ENCODE measurements at regions not wholly inside any gene's neighbourhood (a gene's known extent, or its start where the extent isn't known, plus 50 kb on each side); places are given as distances from the start of the nearest gene placed in this dataset.

DNA sequence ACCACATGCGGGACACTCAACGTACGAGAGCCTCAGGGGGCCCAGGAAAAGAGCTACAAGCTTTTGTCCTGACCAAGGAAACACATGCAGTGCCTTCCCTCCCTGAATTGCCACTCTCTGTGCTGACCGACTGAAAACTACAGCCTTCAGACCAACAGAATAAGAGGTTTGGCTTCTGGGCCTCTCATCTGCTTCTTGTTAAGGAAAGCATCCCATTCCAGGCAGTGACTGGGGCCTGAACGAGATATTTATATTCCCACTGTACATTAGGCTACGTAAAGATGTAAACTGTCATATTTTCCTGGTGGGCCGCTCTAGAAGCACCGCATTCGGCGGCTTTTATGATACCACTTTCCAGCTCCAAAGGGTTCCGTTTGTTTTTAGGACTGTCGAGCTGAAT lies 208.9 kb upstream of the TPM1 start:
- H3K79me2 ChIP-seq (ENCODE audit: control insufficient read depth, insufficient read depth, low read length): no peaks in the 10 kb centered on the region
- H3K4me2 ChIP-seq (replicated peaks; ENCODE audit: low read depth, low read length, poor library complexity, severe bottlenecking): no peak overlapping the region
- no peak overlapping the region for H3K9ac ChIP-seq (ENCODE audit: low read length)
- Mint-ChIP-seq H3K27ac (no peak overlapping the region), H3K4me1 (no peaks in the 10 kb centered on the region), H3K27me3 (no peaks in the 10 kb centered on the region), H3K4me3 (no peak overlapping the region), H3K9me3 (ENCODE audit: insufficient read depth) (no peaks in the 10 kb centered on the region)
- no peak overlapping the region for H3K4me3 ChIP-seq (ENCODE audit: control extremely low read depth in 1 of 5, extremely low read depth in 1 of 5, insufficient read depth in 1 of 5, low read depth in 2 of 5, low read length in 4 of 5)
- no peaks in the 10 kb centered on the region for H3K27me3 ChIP-seq (replicated peaks in 1 of 4; ENCODE audit: control extremely low read depth in 1 of 4, control insufficient read depth in 3 of 4, insufficient read depth in 4 of 4, low read length in 3 of 4)
- H3K36me3 ChIP-seq (replicated peaks in 1 of 2; ENCODE audit: control extremely low read depth in 1 of 2, control insufficient read depth in 1 of 2, extremely low read depth in 1 of 2, insufficient read depth in 2 of 2, low read length in 1 of 2): no peaks in the 10 kb centered on the region
- no peaks in the 10 kb centered on the region for H3K9me3 ChIP-seq (ENCODE audit: control extremely low read depth in 1 of 3, control insufficient read depth in 2 of 3, insufficient read depth in 1 of 3, low read length in 2 of 3)
- ChIA-PET POLR2A (no interaction called here), CTCF (no interaction called here)
- ATAC-seq (ENCODE audit: low read depth) (no peak), DNase-seq (no peak)
- no peak overlapping the region for H3K27ac ChIP-seq (ENCODE audit: low read length in 2 of 2)
- H2AFZ ChIP-seq (ENCODE audit: insufficient read depth, low read depth, low read length, poor library complexity, severe bottlenecking): no peak overlapping the region
- intact Hi-C loops (cut with micrococcal nuclease): no loop called here
- TF ChIP-seq, protein P1, sequence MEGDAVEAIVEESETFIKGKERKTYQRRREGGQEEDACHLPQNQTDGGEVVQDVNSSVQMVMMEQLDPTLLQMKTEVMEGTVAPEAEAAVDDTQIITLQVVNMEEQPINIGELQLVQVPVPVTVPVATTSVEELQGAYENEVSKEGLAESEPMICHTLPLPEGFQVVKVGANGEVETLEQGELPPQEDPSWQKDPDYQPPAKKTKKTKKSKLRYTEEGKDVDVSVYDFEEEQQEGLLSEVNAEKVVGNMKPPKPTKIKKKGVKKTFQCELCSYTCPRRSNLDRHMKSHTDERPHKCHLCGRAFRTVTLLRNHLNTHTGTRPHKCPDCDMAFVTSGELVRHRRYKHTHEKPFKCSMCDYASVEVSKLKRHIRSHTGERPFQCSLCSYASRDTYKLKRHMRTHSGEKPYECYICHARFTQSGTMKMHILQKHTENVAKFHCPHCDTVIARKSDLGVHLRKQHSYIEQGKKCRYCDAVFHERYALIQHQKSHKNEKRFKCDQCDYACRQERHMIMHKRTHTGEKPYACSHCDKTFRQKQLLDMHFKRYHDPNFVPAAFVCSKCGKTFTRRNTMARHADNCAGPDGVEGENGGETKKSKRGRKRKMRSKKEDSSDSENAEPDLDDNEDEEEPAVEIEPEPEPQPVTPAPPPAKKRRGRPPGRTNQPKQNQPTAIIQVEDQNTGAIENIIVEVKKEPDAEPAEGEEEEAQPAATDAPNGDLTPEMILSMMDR (IDR thresholded peaks at IDR 0.05): no peak
- TF ChIP-seq EZH2 (IDR thresholded peaks at IDR 0.05; ENCODE audit: borderline replicate concordance, insufficient read depth, low read depth, low read length, poor library complexity, severe bottlenecking): no peak
- H3K4me1 ChIP-seq (ENCODE audit: control insufficient read depth in 2 of 2, insufficient read depth in 2 of 2, low read length in 2 of 2): no peaks in the 10 kb centered on the region
- 96% methylated on average over 11 of the region's 12 CpGs for WGBS (ENCODE audit: insufficient coverage)
- H4K20me1 ChIP-seq (ENCODE audit: control insufficient read depth, insufficient read depth, low read length, poor library complexity, severe bottlenecking): no peaks in the 10 kb centered on the region

DNA sequence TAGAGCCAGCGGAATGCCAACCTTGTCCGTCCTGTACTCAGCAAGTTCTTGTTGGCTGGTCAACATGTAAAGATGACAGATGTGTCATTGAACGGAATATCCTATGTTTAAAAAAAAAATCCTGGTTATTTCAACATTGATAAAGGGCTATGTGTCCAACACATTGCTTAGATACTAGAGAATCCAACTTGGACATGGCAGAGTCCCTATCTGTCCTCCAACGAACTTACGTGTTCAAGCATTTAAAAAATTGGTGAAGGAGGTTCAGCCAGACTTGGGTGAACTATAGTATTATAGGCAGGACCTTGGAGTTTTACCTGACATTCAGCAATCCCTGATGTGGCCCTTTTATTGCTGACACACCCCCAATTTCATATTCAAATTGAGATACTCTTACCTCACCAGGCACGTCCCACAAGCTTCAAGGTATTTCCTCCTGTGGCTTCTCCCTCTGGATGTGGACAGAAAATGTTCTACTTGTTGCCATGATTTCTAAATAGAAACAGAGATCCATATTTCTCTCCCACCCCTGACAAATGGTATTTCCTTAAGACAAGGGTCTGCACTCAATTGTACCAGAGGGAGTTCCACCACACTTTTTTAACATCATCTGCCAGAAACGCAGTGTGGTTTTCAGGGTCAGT lies 207.7 kb upstream of the TPM1 start:
- no peak overlapping the region for H3K27ac Mint-ChIP-seq
- H3K4me1 ChIP-seq (ENCODE audit: control insufficient read depth in 2 of 2, insufficient read depth in 2 of 2, low read length in 2 of 2): no peaks in the 10 kb centered on the region
- H3K4me1 Mint-ChIP-seq: no peaks in the 10 kb centered on the region
- H3K36me3 ChIP-seq (replicated peaks in 1 of 2; ENCODE audit: control extremely low read depth in 1 of 2, control insufficient read depth in 1 of 2, extremely low read depth in 1 of 2, insufficient read depth in 2 of 2, low read length in 1 of 2): no peaks in the 10 kb centered on the region
- H3K9ac ChIP-seq (ENCODE audit: low read length): no peak overlapping the region
- no peak overlapping the region for H2AFZ ChIP-seq (ENCODE audit: insufficient read depth, low read depth, low read length, poor library complexity, severe bottlenecking)
- H3K27ac ChIP-seq (ENCODE audit: low read length in 2 of 2): no peak overlapping the region
- H3K9me3 Mint-ChIP-seq (ENCODE audit: insufficient read depth): no peaks in the 10 kb centered on the region
- ATAC-seq (ENCODE audit: low read depth) (no peak), DNase-seq (no peak)
- TF ChIP-seq EZH2 (IDR thresholded peaks at IDR 0.05; ENCODE audit: borderline replicate concordance, insufficient read depth, low read depth, low read length, poor library complexity, severe bottlenecking): no peak
- TF ChIP-seq, protein P1 (IDR thresholded peaks at IDR 0.05): no peak
- H3K4me2 ChIP-seq (replicated peaks; ENCODE audit: low read depth, low read length, poor library complexity, severe bottlenecking): no peak overlapping the region
- H3K27me3 ChIP-seq (replicated peaks in 1 of 4; ENCODE audit: control extremely low read depth in 1 of 4, control insufficient read depth in 3 of 4, insufficient read depth in 4 of 4, low read length in 3 of 4): no peaks in the 10 kb centered on the region
- H3K27me3 Mint-ChIP-seq: no peaks in the 10 kb centered on the region
- no peak overlapping the region for H3K4me3 Mint-ChIP-seq
- no CpG with 5 or more reads among the region's 7 CpGs for WGBS (ENCODE audit: insufficient coverage)
- no peaks in the 10 kb centered on the region for H3K9me3 ChIP-seq (ENCODE audit: control extremely low read depth in 1 of 3, control insufficient read depth in 2 of 3, insufficient read depth in 1 of 3, low read length in 2 of 3)
- POLR2A ChIA-PET: no interaction called here
- H3K4me3 ChIP-seq (ENCODE audit: control extremely low read depth in 1 of 5, extremely low read depth in 1 of 5, insufficient read depth in 1 of 5, low read depth in 2 of 5, low read length in 4 of 5): no peak overlapping the region
- H3K79me2 ChIP-seq (ENCODE audit: control insufficient read depth, insufficient read depth, low read length): no peaks in the 10 kb centered on the region
- intact Hi-C loops (cut with micrococcal nuclease): no loop called here
- CTCF ChIA-PET: no interaction called here
- H4K20me1 ChIP-seq (ENCODE audit: control insufficient read depth, insufficient read depth, low read length, poor library complexity, severe bottlenecking): no peaks in the 10 kb centered on the region

All from B cell (primary cell).